IPS-20b (cell line): ENCODE measurements at regions not wholly inside any gene's neighbourhood (a gene's known extent, or its start where the extent isn't known, plus 50 kb on each side); places are given as distances from the start of the nearest gene placed in this dataset.

ENCODE experiments used
- H3K27ac ChIP-seq: one replicate; pipeline ENCODE4 v1.5.1; 2013; ENCODE audit warnings: low read length
- H3K27me3 ChIP-seq: 2 replicates; pipeline ENCODE4 v1.6.1; 2013; ENCODE audit warnings: mild to moderate bottlenecking, low read length, inconsistent platforms; ENCODE audit not compliant: insufficient read depth
- H3K36me3 ChIP-seq: 2 replicates; pipeline ENCODE4 v1.6.1; 2013; ENCODE audit warnings: low read depth, mild to moderate bottlenecking, inconsistent platforms, low read length, moderate library complexity; ENCODE audit not compliant: insufficient read depth
- H3K4me1 ChIP-seq: 2 replicates; pipeline ENCODE4 v1.6.1; 2013; ENCODE audit warnings: mild to moderate bottlenecking, control low read depth, inconsistent platforms, low read length, moderate library complexity; ENCODE audit not compliant: insufficient read depth
- H3K4me3 ChIP-seq: 2 replicates; pipeline ENCODE4 v1.5.1; 2013; ENCODE audit warnings: mild to moderate bottlenecking, low read length, inconsistent platforms
- H3K9ac ChIP-seq: 2 replicates; pipeline ENCODE4 v1.6.1; 2013; ENCODE audit warnings: low read depth, mild to moderate bottlenecking, inconsistent platforms, low read length, moderate library complexity
- H3K9me3 ChIP-seq: 2 replicates; pipeline ENCODE4 v1.6.1; 2013; ENCODE audit warnings: mild to moderate bottlenecking, low read depth, low read length, inconsistent platforms; ENCODE audit not compliant: insufficient read depth

GRCh38 chr12:41932470-41932991, 212.1 kb downstream of the GXYLT1 start:
- Histone ChIP-seq H3K27ac (no peak overlapping the region), H3K9me3 (no peaks in the 10 kb centered on the region), H3K27me3 (peaks cover 70% of the 10 kb centered on the region), H3K4me3 (peak overlapping the region; percentile 68), H3K4me1 (peaks cover 9% of the 10 kb centered on the region; the same call in 1 of the 2 replicates), H3K36me3 (no peaks in the 10 kb centered on the region), H3K9ac (0 out of 2 replicates have a peak overlapping the region, but pooled peaks have one; percentile 37)

- no peak overlapping the region for H3K27ac ChIP-seq
- H3K4me1 ChIP-seq, result peaks cover 9% of the 10 kb centered on the region; the same call in 1 of the 2 replicates
- no peaks in the 10 kb centered on the region for H3K36me3 ChIP-seq
- H3K9me3 ChIP-seq, result no peaks in the 10 kb centered on the region
- H3K4me3 ChIP-seq, result no peak overlapping the region
- peaks cover 56% of the 10 kb centered on the region for H3K27me3 ChIP-seq
- no peak overlapping the region for H3K9ac ChIP-seq
These were observed 213.7 kb downstream of the GXYLT1 start for GRCh38 chr12:41930866-41931437.

- peaks cover 25% of the 10 kb centered on the region; the same call in 1 of the 2 replicates for H3K4me1 ChIP-seq
- H3K36me3 ChIP-seq, result no peaks in the 10 kb centered on the region
- no peak overlapping the region for H3K9ac ChIP-seq
- peaks cover 9% of the 10 kb centered on the region; the same call in 1 of the 2 replicates for H3K27me3 ChIP-seq
- no peak overlapping the region for H3K4me3 ChIP-seq
- H3K9me3 ChIP-seq, result peaks cover 12% of the 10 kb centered on the region
- no peak overlapping the region for H3K27ac ChIP-seq
These were observed 220.6 kb downstream of the GXYLT1 start for GRCh38 chr12:41924111-41924510.

- peaks cover 12% of the 10 kb centered on the region for H3K9me3 ChIP-seq
- no peak overlapping the region for H3K27ac ChIP-seq
- no peaks in the 10 kb centered on the region for H3K36me3 ChIP-seq
- H3K27me3 ChIP-seq, result peaks cover 9% of the 10 kb centered on the region; the same call in 1 of the 2 replicates
- no peak overlapping the region for H3K4me3 ChIP-seq
- H3K4me1 ChIP-seq, result peaks cover 32% of the 10 kb centered on the region; the same call in 1 of the 2 replicates
- no peak overlapping the region for H3K9ac ChIP-seq
These were observed 221.3 kb downstream of the GXYLT1 start for GRCh38 chr12:41923351-41923750.

- Histone ChIP-seq H3K9me3 (peaks cover 10% of the 10 kb centered on the region), H3K9ac (0 out of 2 replicates have a peak overlapping the region, but pooled peaks have one; percentile 34), H3K36me3 (no peaks in the 10 kb centered on the region), H3K27ac (no peak overlapping the region), H3K4me3 (peak overlapping the region; percentile 46; the same call in 1 of the 2 replicates), H3K4me1 (peaks cover 42% of the 10 kb centered on the region; the same call in 1 of the 2 replicates), H3K27me3 (peaks cover 9% of the 10 kb centered on the region; the same call in 1 of the 2 replicates)
These were observed 224.3 kb downstream of the GXYLT1 start for GRCh38 chr12:41920355-41920754.

- Histone ChIP-seq H3K36me3 (no peaks in the 10 kb centered on the region), H3K4me3 (peak overlapping the region; percentile 46; the same call in 1 of the 2 replicates), H3K9ac (no peak overlapping the region), H3K9me3 (peaks cover 3% of the 10 kb centered on the region), H3K27ac (no peak overlapping the region), H3K27me3 (peaks cover 9% of the 10 kb centered on the region; the same call in 1 of the 2 replicates), H3K4me1 (peaks cover 42% of the 10 kb centered on the region; the same call in 1 of the 2 replicates)
These were observed 225.0 kb downstream of the GXYLT1 start for GRCh38 chr12:41919526-41920261.

DNA sequence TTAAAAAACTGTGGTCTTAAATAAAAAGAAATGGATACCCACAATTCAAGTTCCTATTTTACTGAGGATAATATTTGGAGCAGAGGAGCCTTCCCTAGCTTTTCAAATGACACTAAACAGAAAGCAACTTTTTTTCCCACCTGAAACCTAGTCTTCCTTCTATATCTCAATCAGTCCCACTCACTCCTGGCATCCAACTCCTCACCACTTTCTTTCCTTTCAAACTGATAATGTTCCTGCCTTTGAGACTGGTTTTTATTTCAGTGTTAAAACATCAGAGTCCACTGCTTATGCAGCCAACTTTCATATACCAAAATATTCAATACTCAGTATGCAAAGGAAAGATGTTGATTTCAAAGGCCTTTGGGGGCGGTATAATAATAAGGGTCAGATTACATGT, 225.6 kb downstream of the GXYLT1 start:
- no peak overlapping the region for H3K27ac ChIP-seq
- no peaks in the 10 kb centered on the region for H3K9me3 ChIP-seq
- peaks cover 9% of the 10 kb centered on the region; the same call in 1 of the 2 replicates for H3K27me3 ChIP-seq
- no peaks in the 10 kb centered on the region for H3K36me3 ChIP-seq
- no peak overlapping the region for H3K9ac ChIP-seq
- H3K4me1 ChIP-seq, result peaks cover 42% of the 10 kb centered on the region; the same call in 1 of the 2 replicates
- peak overlapping the region; percentile 46; the same call in 1 of the 2 replicates for H3K4me3 ChIP-seq

DNA sequence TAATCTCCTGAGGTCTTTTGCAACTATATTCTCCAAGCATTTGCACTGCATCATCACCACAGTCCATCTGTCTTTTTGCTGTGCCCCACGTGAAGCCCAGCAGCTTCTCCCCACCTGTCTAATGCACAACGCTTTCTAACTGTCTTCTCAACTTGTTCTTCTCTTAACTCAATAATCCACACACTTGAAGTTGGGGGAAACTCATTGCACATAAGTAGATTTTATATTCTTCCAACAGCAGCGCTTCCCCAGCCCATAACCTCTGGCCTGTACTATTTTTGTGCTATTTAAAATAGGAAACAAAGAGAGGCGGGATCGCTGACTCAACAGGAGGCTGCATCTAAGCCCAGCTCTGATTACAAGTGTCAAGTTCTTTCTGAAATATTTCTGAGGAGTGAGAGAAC, 226.7 kb downstream of the GXYLT1 start:
- Histone ChIP-seq H3K36me3 (no peaks in the 10 kb centered on the region), H3K9ac (peak overlapping the region; percentile 29; the same call in 1 of the 2 replicates), H3K4me1 (peaks cover 42% of the 10 kb centered on the region; the same call in 1 of the 2 replicates), H3K27me3 (peaks cover 9% of the 10 kb centered on the region; the same call in 1 of the 2 replicates), H3K4me3 (peak overlapping the region; percentile 8; the same call in 1 of the 2 replicates), H3K27ac (no peak overlapping the region), H3K9me3 (no peaks in the 10 kb centered on the region)

GRCh38 chr12:41917181-41917580, 227.5 kb downstream of the GXYLT1 start:
- Histone ChIP-seq H3K4me1 (peaks cover 42% of the 10 kb centered on the region; the same call in 1 of the 2 replicates), H3K27me3 (peaks cover 9% of the 10 kb centered on the region; the same call in 1 of the 2 replicates), H3K9me3 (no peaks in the 10 kb centered on the region), H3K4me3 (no peak overlapping the region), H3K36me3 (no peaks in the 10 kb centered on the region), H3K9ac (no peak overlapping the region), H3K27ac (no peak overlapping the region)

GRCh38 chr12:41910578-41911320, 233.9 kb downstream of the GXYLT1 start:
- no peaks in the 10 kb centered on the region for H3K9me3 ChIP-seq
- no peaks in the 10 kb centered on the region for H3K36me3 ChIP-seq

DNA sequence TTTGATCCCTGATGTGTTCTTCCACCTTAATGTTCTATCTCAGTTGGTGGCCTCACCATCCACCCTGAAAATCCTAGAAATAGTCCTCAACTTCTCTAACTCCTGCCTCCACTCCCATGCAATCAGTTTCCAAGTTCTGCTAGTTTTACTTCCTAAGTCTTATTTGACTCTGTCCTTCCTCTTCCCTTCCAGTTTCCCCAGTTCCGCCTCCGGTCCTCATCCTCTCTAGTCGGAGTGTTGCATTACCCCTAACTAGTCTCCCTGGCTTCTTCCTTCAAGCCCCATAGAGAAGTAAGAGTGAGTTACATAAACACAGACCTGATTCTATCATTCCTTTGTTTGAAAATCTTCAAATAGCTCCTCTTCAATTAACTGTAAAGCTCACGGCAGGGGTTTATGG, 236.5 kb downstream of the GXYLT1 start:
- Histone ChIP-seq H3K9ac (no peak overlapping the region), H3K27me3 (no peaks in the 10 kb centered on the region), H3K4me1 (peaks cover 16% of the 10 kb centered on the region), H3K36me3 (no peaks in the 10 kb centered on the region), H3K4me3 (no peak overlapping the region), H3K27ac (no peak overlapping the region), H3K9me3 (no peaks in the 10 kb centered on the region)

More at GRCh38 chr12:41910578-41911320, 233.9 kb downstream of the GXYLT1 start:
- H3K27ac ChIP-seq, result no peak overlapping the region
- H3K4me3 ChIP-seq, result no peak overlapping the region
- peaks cover 8% of the 10 kb centered on the region for H3K4me1 ChIP-seq
- H3K27me3 ChIP-seq, result no peaks in the 10 kb centered on the region
- no peak overlapping the region for H3K9ac ChIP-seq
